GM19043 (cell line): ENCODE measurements at regions not wholly inside any gene's neighbourhood (a gene's known extent, or its start where the extent isn't known, plus 50 kb on each side); places are given as distances from the start of the nearest gene placed in this dataset.
A peak's percentile ranks its signal among the peaks of the same experiment; 100 is the strongest.

Experiments
- ATAC-seq: cut with Tn5 transposase; IDR thresholded peaks from one replicate; pipeline ENCODE4 v1.9.1; 2021; ENCODE audit warnings: low read depth; ENCODE audit not compliant: unreplicated experiment

DNA sequence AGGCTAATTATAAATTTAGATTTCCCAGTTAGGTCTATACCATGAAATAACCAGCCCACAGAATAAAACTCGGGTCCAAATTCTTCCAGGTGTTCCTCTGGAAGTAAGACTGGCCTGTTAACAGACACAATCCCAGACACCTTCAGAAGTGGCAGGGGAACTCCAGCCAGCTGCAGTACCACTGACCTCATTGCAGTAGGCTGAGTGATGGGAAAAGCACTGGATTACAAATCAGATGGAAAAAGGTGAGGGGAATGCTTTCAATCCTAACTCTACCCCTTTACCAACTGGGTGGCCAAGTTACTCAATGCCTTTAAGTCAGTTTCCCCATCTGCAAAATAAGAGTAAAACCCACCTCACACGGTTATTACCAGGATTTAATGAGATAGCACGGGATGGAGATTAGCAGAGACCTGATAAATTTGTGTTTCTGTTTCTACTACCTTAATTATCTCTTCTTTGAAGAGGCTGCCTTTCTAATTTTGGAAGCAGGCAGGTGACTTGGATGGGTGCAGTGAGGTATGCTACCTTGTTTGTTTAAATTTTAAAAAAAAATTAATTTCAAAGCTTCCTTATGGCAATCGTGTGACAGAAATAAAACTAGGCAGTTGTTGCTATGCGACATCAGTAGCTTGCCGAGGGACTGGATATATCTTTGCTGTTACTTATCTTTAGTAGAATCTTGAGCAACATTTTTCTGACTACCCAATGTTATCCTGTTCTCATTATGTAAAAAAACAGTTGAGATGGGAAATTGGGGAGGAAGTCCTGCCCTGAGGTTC lies 167.3 kb upstream of the GRIN2B start:
- ATAC-seq = no peak

GRCh38 chr12:14153803-14154202 lies 172.4 kb upstream of the GRIN2B start:
- ATAC-seq = no peak

DNA sequence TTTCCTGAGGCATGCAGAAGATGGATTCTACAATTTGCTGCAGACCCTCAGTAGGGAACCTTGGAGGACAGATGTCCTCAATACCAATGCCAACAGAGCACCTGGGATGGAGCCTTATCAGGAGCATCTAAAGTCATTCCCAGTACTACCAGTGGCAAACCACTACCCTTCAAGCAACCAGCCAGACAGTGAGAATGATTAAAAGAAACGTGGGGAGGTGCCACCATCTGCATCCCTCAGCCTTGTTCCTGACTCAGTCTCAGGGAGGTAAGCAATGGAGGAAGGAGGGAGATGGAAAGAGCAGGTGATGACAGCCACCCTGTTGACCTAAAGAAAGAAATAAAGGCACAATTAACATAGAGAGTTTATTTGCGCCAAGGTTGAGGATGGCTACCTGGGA lies 175.2 kb upstream of the GRIN2B start:
- no peak for ATAC-seq

DNA sequence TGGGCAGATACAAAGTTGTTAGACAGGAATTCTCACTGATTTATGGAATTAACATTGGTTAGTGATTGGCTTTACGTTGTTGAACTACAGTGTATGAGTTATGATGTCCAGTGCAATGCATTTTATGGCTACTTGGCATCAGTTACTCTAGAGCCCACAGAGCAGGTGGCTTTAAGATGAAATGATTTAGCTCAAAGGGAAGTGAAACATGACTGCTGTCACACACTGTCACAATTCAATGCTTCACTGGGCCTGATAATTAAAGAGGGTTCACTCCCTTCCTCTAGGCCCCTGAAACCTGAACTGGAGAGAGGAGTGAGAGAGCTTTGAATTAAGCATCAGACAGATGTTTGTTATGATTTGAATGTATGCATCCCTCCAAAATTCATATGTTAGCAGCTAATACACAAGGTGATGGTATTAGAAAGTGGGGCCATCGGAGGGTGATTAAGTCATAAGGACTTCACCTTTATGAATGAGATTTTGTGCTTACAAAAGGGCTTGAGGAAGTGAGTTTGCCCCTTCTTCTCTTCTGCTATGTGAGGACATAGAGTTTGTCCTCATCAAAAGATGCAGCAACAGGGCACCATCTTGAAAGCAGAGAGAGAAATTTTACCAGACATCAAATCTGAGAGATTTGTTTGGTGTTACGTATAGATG lies 175.8 kb upstream of the GRIN2B start:
- ATAC-seq = peak; percentile 96

GRCh38 chr12:14164266-14164665 lies 182.9 kb upstream of the GRIN2B start:
- no peak for ATAC-seq

- ATAC-seq = no peak
Measured at GRCh38 chr12:14167005-14167628, 185.7 kb upstream of the GRIN2B start.

DNA sequence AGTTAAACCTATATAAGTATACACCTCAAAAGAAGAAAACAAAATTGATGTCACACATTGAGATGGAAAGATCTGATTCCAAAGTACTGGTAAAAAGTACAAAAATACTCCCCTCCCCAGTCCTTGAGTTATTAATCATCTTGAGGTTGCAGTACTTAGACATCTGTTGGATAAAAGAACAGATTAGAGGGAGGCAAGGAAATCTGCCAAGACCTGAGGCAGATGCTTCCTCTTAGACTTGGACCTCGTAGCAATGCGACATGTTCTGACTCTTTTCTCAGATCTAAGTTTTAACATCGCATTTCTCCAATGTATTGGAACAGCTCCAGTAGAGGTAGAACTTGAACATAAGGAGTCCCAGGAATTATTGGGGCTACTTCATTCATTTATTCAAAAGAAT lies 187.9 kb upstream of the GRIN2B start:
- ATAC-seq = no peak

DNA sequence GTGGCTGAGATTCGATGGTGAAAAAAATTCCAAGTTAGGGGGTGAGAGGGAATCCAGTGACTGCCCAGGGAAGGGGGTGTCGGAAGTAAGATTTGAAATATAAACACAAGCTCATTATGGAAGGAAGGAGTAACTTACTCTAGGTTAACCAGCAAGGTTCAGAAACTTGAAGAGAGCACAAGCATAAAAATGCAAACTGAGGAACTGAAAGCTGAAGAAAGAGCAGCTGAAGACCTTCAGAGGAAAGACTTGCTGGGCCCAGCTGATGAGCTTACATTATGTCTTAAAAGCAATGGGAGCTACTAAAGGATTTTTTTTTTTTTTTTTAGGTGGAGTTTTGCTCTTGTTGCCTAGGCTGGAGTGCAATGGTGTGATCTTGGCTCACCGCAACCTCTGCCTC lies 189.7 kb upstream of the GRIN2B start:
- ATAC-seq = peak; percentile 91

DNA sequence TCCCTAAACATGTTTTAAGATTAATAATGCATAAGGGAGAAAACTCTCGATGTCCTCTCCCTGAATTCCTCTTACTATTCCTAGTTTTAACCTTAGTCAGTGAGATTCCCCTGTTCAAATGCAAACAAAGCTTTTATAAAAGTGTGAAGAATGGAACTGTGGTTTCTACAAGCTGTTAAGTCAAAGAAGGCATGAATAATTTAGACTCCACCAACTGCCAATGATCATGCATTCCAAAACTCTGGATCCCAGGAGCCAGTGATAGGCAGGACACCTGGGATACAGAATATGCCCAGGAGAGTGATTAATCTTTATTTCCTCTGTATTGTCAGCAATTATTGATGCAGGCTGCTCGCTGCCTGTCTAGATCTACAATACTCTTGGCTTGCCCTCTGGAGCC lies 190.3 kb upstream of the ATF7IP start:
- ATAC-seq = no peak

- ATAC-seq = peak; percentile 73
Measured at GRCh38 chr12:14185427-14186192, 179.9 kb upstream of the ATF7IP start.

DNA sequence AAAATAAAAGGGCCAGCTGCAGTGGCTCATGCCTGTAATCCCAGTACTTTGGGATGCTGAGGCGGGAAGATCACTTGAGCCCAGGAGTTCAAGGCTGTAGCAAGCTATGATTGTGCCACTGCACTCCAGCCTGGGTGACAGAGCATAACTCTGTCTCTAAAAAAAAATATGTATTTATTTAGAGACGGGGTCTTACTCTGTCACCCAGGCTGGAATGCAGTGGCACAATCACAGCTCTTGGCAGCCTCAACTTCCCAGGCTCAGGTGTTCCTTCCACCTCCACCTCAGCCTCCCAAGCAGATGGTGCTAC lies 179.3 kb upstream of the ATF7IP start:
- ATAC-seq = no peak

DNA sequence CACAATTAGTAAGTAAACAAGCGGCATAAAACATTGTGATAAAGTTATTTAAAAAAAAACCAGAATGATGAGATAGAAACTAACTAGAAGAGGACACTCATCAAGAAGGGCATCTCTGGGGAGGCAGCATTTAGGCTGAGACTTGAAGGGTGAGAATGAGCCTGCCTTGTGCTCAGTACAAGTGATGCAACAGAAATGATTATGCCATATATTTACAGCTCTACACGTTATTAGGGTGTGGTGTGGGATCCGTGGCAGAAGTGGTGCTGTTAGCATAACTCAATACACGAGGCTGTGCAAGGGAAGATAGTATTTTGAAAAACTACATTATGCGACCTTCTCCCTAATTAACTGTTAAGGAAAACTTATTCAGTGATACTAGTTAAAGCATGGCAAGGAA lies 178.5 kb upstream of the ATF7IP start:
- no peak for ATAC-seq

DNA sequence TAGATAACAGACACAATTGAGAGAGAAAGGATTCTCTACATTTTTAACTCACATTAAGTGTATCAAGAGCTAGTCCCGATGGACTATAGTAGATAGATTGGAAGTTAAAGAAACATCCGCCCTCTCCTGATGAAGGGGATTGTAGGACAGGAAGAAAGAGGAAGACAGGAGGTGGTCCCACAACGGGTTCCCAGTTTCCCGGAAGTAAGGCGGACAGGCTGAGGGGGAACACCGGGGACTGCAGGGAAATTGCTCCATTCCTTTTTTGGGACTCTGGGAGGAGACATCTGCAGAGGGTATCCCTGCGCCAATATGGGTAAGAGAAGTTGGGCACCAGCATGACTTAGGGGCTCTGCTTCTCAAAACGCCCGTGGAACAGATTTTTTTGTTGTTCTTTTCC lies 177.5 kb upstream of the ATF7IP start:
- no peak for ATAC-seq

GRCh38 chr12:14188744-14189143 lies 176.7 kb upstream of the ATF7IP start:
- ATAC-seq = no peak

DNA sequence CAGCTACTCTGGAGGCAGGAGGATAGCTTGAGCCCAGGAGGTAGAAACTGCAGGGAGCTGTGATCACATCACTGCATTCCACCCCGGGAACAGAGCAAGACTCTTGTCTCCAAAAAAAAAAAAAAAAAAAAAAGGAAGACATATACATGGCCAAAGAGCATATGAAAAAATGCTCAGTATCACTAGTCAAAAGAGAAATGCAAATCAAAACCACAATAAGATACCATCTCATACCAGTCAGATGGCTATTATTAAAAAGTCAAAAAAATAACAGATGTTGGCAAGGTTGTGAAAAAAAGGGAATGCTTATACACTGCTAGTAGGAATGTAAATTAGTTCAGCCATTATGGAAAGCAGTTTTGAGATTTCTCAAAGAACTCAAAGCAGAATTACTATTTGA lies 174.8 kb upstream of the ATF7IP start:
- no peak for ATAC-seq

DNA sequence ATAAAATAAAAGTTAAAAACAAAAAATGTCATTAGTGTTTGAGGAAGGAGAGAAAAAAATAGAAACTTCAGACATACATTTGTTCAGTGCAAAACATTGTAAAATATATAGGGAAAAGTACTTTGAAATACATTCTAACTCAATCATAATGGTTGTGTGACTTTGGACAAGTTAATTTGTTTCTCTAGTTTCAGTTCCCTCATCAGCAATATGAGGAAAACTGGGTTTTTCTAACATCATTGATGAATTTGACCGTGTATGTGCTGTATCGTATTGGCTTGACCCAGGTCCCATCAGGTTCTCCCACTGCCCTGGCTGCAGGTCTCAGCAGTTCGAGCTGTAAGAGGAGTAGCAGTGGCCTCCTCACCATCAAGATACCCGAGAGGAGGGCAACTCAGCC lies 173.9 kb upstream of the ATF7IP start:
- ATAC-seq = no peak

DNA sequence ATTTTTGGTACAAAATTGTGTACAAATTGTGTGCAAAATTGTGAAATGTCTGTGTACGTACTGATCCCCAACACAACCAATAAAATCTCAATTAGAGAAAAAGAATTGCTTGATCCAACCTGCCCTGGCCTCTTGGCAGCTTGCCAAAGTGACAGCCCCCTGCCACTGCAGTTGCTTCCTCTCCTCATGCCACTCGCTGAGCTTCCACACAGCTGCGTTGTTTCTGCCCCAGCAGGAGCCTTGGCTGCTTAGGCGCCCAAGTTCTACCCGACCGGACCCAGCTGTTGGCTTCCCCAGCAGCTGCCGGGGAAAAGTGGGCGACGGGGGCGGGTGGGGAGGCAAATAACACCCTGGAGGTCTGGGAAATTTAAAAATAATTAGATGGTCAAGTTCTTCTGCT lies 171.8 kb upstream of the ATF7IP start:
- ATAC-seq = no peak

DNA sequence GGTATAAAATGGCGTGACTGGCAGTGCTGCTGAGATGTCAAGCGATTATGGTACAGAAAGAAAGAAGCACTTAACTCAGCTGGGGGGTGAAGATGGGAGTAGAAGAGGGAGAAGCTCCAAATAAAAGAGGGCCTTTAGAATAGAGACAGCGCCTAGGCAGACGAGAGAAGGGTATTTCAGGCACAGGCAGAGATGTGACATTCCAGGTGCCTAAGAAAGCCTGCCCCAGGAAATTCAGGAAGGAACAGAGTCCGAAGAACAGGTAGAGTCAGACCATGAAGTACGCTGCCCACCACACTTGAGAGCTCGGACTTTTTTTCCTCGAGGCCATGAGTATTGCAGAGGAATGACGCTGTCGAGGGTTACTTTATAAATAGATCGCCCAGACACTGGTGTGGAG lies 170.9 kb upstream of the ATF7IP start:
- ATAC-seq = no peak

DNA sequence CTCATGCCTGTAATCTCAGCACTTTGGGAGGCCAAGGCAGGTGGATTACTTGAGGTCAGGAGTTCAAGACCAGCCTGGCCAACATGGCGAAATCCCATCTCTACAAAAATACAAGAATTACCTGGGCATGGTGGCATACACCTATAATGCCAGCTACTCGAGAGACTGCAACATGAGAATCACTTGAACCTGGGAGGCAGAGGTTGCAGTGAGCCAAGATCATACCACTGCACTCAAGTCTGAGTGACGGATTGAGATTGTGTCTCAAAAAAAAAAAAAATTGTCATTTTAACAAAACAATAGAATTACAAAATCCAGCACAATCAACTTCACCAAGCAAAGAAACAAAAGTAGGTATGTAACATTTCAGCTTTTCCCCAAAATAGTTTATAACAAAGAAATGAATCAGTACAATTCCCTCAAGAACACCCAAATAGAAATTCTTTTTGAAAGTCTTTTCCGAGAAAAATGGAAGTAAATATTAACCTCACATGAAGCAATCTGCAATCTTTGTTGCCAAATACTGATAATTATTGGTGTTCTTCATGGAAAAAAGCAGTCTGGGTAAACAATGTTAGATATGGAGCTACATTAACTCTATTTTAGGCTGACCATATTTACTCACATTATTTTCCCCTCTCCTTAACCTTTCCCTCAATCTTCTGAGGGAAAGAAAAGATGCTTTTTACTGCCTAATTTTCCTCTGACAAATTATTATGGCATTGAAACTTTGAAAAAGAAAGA lies 165.9 kb upstream of the ATF7IP start:
- no peak for ATAC-seq

DNA sequence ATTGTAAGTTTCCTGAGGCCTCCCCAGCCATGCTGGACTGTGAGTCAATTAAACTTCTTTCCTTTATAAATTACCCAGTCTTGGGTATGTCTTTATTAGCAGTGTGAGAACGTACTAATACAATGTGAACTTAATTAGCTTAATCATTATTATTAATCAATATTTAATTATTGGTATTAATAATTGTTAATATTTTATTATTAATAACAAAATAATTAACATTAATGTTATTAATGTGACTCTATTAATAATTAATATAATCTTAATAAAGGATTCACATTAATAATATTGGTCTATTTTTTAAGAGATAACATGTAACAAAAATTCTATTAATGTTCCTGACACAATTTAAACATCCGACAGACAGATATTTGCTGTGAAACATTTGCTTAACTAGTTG lies 164.9 kb upstream of the ATF7IP start:
- no peak for ATAC-seq

- no peak for ATAC-seq
Measured at GRCh38 chr12:14201291-14201690, 164.2 kb upstream of the ATF7IP start.
